Gastroesophageal sphincter (tissue), 3 donors: ENCODE measurements at regions not wholly inside any gene's neighbourhood (a gene's known extent, or its start where the extent isn't known, plus 50 kb on each side); places are given as distances from the start of the nearest gene placed in this dataset.

Experiments used
- CTCF ChIP-seq, 4 experiments: fragments of 200-600 bp in 2 of 4; fragments of 450-650 bp in 2 of 4; sonication (generic) in 1 of 4; IDR thresholded peaks; one replicate each; pipeline ENCODE4 v1.5.1; 2017 to 2019; ENCODE audit warnings: antibody characterized with exemption in 4 of 4, mild to moderate bottlenecking in 2 of 4, moderate library complexity in 2 of 4
- EP300 ChIP-seq: sonication (generic); formaldehyde crosslinking; IDR thresholded peaks from one replicate; pipeline ENCODE4 v1.6.1; 2017; ENCODE audit warnings: antibody characterized with exemption, mild to moderate bottlenecking
- POLR2A ChIP-seq, 2 donors: fragments of 450-650 bp; IDR thresholded peaks; one replicate each; pipeline ENCODE4 v1.6.1; 2017; ENCODE audit warnings: antibody characterized with exemption in 2 of 2, mild to moderate bottlenecking in 2 of 2, moderate library complexity in 1 of 2
- POLR2AphosphoS5 ChIP-seq: sonication (generic); formaldehyde crosslinking; IDR thresholded peaks from one replicate; pipeline ENCODE4 v1.6.1; 2017; ENCODE audit warnings: antibody characterized with exemption

- no peak for TF ChIP-seq POLR2AphosphoS5
- no peak for TF ChIP-seq EP300
- no peak for TF ChIP-seq CTCF (IDR thresholded peaks at IDR 0.05)
- no peak for TF ChIP-seq POLR2A (IDR thresholded peaks at IDR 0.05)
These were observed 764.0 kb downstream of the SUCLG1 start for GRCh38 chr2:83695037-83695436.
